Neural crest cell (in vitro differentiated cells): ENCODE measurements at regions not wholly inside any gene's neighbourhood (a gene's known extent, or its start where the extent isn't known, plus 50 kb on each side); places are given as distances from the start of the nearest gene placed in this dataset.

Source experiments
- DNase-seq: peaks from one replicate; pipeline ENCODE4 v3.0.0; 2021; ENCODE audit warnings: low read depth, mixed read lengths, low spot score
- H3K27ac Mint-ChIP-seq: one replicate; pipeline ENCODE4 v1.8.0; 2021; ENCODE audit warnings: mild to moderate bottlenecking, mixed read lengths; ENCODE audit not compliant: unreplicated experiment
- H3K27me3 Mint-ChIP-seq: 2 replicates; pipeline ENCODE4 v1.8.0; 2021; ENCODE audit warnings: low read depth, mild to moderate bottlenecking, mixed read lengths
- H3K36me3 Mint-ChIP-seq: 2 replicates; pipeline ENCODE4 v1.8.0; 2021; ENCODE audit warnings: low read depth, mild to moderate bottlenecking, mixed read lengths
- H3K4me1 Mint-ChIP-seq: 2 replicates; pipeline ENCODE4 v1.8.0; 2021; ENCODE audit warnings: mixed read lengths
- H3K4me3 Mint-ChIP-seq: one replicate; pipeline ENCODE4 v1.8.0; 2021; ENCODE audit warnings: mild to moderate bottlenecking, mixed read lengths
- H3K9me3 Mint-ChIP-seq: 2 replicates; pipeline ENCODE4 v1.8.0; 2021; ENCODE audit warnings: mixed read lengths
- TF ChIP-seq, protein P1 (sequence below): fragments of 200-600 bp; sonication (generic); conservative IDR thresholded peaks from 2 replicates; pipeline ENCODE4 v1.5.0; 2021; ENCODE audit warnings: antibody characterized with exemption, mild to moderate bottlenecking

DNA sequence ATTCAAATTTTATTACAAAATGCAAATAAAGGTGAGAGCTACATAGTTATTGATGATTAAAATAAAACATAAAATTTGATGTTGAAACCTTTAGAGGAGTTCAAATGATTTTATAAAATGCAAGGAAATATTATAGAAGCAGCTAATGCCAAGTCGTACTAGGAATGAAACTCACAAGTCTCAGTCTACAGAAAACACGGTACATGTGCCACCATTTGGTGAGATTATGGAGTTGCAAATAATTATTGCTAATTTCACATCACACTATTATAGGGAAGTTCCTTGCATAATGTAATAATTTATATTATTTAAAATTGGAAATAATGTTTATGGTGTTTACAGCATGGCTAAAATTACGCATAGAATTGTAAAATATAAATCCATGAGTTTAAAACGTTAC lies 1601.7 kb upstream of the TENM3 start:
- TF ChIP-seq, protein P1, sequence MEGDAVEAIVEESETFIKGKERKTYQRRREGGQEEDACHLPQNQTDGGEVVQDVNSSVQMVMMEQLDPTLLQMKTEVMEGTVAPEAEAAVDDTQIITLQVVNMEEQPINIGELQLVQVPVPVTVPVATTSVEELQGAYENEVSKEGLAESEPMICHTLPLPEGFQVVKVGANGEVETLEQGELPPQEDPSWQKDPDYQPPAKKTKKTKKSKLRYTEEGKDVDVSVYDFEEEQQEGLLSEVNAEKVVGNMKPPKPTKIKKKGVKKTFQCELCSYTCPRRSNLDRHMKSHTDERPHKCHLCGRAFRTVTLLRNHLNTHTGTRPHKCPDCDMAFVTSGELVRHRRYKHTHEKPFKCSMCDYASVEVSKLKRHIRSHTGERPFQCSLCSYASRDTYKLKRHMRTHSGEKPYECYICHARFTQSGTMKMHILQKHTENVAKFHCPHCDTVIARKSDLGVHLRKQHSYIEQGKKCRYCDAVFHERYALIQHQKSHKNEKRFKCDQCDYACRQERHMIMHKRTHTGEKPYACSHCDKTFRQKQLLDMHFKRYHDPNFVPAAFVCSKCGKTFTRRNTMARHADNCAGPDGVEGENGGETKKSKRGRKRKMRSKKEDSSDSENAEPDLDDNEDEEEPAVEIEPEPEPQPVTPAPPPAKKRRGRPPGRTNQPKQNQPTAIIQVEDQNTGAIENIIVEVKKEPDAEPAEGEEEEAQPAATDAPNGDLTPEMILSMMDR = no peak
- Mint-ChIP-seq H3K36me3 (no peaks in the 10 kb centered on the region), H3K27me3 (no peaks in the 10 kb centered on the region), H3K27ac (no peak overlapping the region), H3K4me1 (no peaks in the 10 kb centered on the region), H3K4me3 (no peak overlapping the region), H3K9me3 (no peaks in the 10 kb centered on the region)
- no peak for DNase-seq

DNA sequence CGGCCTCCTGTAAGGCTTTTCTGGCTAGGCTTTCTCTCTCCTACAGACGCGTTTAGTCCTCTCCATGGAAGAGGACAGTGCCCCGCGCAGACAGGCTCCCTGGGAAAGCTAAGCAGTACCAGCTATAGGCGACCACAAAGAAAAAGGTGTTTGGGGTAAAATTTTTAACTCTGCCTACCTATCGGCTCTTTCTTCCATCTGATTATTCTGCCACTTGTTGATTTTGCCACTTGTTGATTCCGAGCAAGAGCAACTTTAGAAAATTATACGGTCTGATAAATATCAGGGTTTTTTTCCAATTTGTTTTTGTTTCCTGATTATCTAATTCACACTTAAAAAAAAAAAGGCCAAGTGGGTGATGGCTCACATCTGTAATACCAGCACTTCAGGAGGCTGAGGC lies 1600.5 kb upstream of the TENM3 start:
- Mint-ChIP-seq H3K9me3 (no peaks in the 10 kb centered on the region), H3K27ac (no peak overlapping the region), H3K27me3 (no peaks in the 10 kb centered on the region), H3K36me3 (no peaks in the 10 kb centered on the region), H3K4me3 (no peak overlapping the region), H3K4me1 (no peaks in the 10 kb centered on the region)
- no peak for DNase-seq
- TF ChIP-seq, protein P1 = no peak

DNA sequence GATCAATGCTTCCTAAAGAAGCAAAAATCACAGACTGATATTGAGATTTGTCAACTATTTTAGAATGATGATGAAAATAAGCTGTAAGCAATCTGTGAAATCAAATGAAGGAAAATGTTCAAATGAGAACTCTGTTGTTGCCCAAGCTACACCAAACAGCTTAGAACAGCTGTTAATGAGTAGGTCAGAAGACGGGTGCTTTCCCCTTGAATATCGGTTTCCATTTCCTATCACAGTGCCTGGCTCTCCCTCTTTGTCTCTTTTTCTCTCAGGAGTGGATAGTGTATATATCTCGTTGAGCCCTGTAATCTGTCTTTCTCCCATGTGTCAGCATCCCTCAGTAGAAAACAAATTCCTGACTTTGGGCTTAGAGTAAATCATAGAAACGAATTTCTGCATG lies 1592.9 kb upstream of the TENM3 start:
- no peaks in the 10 kb centered on the region for H3K4me1 Mint-ChIP-seq
- no peak overlapping the region for H3K4me3 Mint-ChIP-seq
- no peak for DNase-seq
- H3K27me3 Mint-ChIP-seq = no peaks in the 10 kb centered on the region
- H3K36me3 Mint-ChIP-seq = no peaks in the 10 kb centered on the region
- TF ChIP-seq, protein P1 = no peak
- no peak overlapping the region for H3K27ac Mint-ChIP-seq
- no peaks in the 10 kb centered on the region for H3K9me3 Mint-ChIP-seq

DNA sequence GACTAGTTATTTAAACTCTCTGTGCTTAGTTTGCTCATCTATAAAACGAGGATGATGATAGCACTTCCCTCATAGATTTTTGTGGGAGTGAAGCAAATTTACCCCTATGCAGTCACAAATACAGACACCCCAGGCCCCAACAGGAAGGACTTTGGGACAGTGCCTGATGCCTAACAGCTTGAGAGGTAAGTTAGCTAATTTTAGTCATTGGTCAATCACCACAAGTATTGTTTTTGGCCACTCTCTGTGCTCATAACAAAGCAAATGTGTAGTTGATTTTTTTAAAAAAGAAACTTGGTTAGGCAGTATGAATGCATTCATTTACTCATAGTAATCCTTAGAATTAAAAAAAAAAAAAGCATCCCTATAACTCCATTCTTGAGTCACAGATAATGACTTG lies 1590.7 kb upstream of the TENM3 start:
- Mint-ChIP-seq H3K27me3 (no peaks in the 10 kb centered on the region), H3K27ac (no peak overlapping the region), H3K9me3 (no peaks in the 10 kb centered on the region), H3K4me1 (no peaks in the 10 kb centered on the region), H3K36me3 (no peaks in the 10 kb centered on the region), H3K4me3 (no peak overlapping the region)
- DNase-seq = no peak
- TF ChIP-seq, protein P1 = no peak

DNA sequence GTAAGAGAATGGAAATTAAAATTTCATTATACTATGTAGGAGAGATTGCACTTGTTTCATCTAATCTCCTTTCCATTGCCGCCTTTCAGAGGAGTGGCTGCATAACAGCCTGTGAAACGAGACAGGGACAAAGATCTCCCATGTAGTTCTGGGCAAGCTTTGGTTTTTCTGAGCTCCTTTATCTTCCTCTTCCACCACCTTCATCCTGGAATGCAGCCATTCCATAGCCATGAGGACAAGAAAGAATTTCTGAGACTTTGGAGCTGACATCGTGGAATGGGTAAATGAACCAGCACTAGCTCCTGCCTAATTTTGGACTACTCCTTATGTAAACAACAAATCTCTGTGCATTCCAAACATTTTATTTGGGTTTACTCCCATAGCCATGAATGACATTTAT lies 1587.3 kb upstream of the TENM3 start:
- no peak overlapping the region for H3K4me3 Mint-ChIP-seq

More for the DNA sequence above, 1587.3 kb upstream of the TENM3 start:
- H3K9me3 Mint-ChIP-seq = peaks cover 2% of the 10 kb centered on the region
- no peak overlapping the region for H3K27ac Mint-ChIP-seq
- no peaks in the 10 kb centered on the region for H3K27me3 Mint-ChIP-seq
- no peaks in the 10 kb centered on the region for H3K36me3 Mint-ChIP-seq
- no peak for DNase-seq
- TF ChIP-seq, protein P1 = no peak
- H3K4me1 Mint-ChIP-seq = no peaks in the 10 kb centered on the region
